Kidney tubule cell (primary cell): ENCODE measurements at regions not wholly inside any gene's neighbourhood (a gene's known extent, or its start where the extent isn't known, plus 50 kb on each side); places are given as distances from the start of the nearest gene placed in this dataset.
"Not testable (repeated sequence)": the region's sequence is repeated elsewhere in the genome, so short reads cannot be mapped to it uniquely, and the experiment has no call there.

Experiments
- DNase-seq: peaks from one replicate; pipeline ENCODE4 v3.0.0-alpha.2; 2018; ENCODE audit warnings: low spot score

DNA sequence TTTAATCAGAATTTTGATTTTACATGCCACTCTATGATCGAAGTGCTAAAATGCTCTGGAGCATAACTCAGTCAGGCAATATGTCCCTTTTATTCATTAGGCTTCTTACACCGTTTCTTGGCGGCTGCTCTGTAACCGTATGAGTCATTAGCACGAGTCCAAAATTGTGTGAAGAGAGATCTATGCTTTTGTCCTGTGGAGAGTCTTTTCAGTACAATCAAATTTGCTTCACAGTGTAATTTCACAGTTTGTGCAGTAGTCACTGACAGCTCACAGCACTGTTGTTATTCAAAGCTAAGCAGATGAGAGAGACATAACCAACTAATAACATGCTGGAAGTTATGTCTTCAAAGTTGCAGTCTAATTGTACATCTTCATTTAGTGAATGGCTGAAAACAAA is 167.8 kb downstream of the PCDH10 start:
- no peak for DNase-seq

DNA sequence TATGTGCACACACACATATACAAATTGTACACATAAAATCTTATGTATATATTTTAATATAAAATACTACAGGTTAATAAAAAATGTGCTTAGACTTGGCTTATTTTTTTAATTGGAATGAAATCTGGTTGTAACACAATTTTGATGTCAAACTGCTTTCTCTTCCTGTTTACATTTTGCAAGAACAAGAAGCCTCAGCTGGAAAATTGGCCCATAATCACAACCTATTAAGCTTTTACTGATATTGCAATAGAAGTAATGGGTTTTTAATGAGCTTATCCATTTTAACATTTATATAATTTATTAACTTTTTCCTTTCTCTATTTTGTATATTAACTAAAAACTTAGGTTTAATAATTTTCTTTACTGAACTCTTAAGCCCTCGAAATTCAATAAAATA is 165.9 kb downstream of the PCDH10 start:
- DNase-seq, result no peak

DNA sequence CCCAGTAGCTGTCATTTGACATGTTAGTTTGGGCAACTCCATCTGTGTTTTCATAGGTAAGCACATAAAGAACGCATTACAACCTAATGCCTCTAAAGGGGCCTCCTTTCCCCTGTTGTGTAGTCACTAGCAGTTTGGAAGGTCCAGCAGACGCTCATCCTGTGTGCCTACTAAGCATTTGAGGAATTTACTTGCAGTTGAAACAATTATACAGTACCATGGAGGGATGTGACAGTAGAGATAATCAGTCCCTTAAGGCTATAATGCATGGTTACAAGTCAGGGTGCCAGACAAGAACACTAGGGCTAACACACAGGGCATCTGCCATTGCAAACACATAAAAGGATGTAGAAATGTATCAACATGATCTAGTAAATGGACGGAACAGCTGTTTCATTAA is 138.3 kb downstream of the PCDH10 start:
- no peak for DNase-seq

DNA sequence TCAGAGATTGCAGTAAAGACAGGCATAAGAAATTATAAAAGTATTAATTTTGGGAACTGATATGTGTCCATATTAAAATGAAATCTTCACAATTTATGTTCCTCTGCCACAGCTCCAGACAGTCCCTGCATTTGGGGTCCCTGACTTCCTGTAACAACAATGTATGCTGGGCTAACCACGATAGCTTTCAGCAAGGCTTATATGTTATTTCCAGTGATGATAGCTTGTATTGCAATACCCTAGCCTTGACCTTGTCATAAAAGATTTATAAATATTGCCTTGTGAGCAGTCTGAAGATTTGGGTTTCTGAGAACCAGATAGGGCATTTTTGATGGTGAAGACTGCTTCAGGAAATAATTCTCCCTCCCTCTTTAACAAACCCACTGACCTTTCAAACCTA is 129.5 kb downstream of the PCDH10 start:
- no peak for DNase-seq

DNA sequence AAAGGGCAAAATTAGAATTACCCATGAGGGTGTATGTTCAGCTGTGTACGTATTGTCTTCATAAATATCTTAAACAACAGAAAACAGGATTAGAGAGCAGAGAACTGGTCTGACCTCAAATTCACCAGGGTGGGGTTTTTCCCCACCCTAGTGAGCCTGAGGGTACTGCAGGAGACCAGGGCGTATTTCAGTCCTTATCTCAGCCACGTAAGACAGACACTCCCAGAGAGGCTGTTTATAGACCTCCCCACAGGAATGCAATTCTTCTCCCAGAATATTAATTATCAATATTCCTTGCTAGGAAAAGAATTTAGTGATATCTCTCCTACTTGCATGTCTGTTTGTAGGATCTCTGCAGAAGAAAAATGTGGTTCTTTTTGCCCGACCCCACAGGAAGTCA is 128.8 kb downstream of the PCDH10 start:
- DNase-seq, result not testable (repeated sequence)

DNA sequence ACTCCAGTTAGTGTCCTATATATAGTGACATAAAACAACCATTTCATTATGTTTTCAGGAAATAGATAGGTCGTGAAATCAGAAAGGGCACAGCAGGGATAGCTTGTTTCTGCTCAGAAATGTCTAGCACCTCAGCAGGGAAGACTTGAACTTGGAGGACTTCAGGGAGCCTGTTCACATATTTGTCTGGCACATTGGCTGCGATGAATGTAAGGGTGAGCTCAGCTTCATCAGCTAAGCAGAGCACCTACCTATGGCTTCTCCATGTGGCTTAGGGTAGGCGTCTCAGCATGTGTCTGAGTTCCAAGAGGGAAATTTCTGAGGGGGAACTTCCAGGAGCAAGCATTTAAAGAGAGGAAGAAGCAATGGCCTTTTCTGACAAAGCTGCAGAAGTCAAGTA is 126.2 kb downstream of the PCDH10 start:
- DNase-seq, result no peak

DNA sequence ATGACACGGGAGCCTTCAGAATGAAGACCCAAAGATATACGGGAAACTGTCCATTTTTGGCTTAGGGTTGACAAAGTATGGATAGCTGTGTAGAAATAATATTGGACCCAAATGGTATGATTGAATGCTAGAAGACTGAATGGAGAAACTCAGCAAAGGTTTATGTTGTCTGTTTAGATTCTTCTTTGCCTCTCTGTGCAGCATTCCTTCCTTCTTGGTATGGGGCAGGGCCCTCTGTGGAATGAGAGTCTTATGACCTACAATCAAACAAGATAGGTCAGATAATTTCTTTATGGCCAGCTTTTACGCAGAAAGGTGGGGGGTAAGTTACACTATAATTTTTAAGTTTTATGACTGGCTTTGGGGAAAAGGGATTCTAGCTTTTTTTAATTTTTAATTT is 124.3 kb downstream of the PCDH10 start:
- DNase-seq, result no peak

DNA sequence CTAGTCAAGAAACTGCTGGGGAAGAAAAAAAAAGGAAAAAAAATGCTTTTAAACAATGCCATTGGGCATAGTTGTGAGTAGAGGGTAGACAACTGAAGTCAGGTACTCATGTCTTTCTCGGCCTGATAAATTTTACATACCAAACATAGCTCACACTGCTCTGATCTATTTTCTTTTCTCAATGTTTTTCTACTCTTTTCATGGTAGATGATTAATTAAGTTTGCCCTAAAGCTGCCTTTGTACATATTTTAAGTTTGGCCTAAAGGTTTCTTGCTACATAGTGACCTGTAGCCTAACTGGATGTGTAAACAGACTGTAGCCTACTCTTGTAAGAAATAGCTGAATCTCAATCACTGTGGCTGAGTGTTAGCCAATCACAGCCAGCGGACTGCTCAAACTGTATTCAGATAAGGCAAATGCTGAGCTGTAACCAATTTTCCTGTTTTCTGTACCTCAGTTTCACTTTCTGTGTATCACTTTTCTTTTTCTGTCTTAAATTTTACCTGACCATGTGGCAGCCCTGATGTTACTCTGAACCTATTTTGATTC is 121.0 kb downstream of the PCDH10 start:
- no peak for DNase-seq

DNA sequence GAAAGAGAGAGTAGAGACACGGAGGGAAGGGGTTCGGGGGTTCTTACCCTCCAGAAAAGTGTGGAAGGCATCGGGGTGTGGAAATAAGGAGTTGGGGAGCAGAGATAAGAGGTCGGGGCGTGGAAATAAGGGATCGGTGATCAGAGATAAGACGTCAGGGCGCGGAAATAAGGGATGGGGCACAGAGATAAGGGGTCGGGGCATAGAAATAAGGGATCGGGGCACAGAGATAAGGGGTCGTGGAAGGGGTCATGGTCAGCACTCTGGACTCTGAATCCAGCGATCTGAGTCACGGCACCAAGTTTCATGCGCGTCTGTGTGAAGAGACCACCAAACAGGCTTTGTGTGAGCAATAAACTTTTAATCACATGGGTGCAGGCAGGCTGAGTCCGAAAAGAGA is 119.1 kb downstream of the PCDH10 start:
- no peak for DNase-seq

DNA sequence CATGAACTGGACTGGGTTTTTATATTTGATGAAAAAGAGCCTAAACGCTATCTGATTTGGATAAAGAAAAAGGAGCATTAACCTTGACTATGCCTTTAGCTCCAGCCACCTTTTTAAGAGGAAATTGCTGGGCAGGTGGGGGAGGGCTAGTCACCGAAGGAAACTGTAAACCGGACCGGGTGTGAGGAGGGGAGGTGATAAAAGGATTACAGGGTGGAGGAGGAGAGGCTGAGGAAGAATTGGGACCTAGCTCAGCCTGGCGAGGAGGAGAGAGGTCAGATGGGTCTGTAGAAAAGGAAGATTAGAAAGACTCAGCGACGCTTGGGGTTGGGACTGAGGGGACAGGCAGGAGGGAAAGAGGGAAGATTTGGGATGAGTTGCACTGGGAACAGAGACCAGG is 118.4 kb downstream of the PCDH10 start:
- not testable (repeated sequence) for DNase-seq

DNA sequence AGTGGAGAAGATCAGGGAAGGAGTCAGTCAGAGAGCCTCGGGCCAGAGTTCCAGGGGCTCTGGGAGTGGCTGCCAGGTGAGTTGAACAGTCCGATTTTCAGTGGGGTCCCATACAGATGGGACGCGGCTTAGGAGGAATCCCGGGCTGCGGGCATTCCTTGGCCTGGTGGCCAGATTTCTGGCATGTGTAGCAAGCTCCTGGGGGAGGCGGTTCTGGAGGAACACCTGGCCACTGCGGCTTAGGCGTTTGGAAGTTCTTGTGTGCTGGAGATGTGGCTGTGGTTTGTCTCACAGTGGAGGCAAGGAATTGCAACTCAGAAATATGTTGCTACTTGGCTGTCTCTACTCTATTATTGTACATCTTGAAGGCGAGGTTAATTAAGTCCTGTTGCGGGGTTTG is 117.9 kb downstream of the PCDH10 start:
- not testable (repeated sequence) for DNase-seq

DNA sequence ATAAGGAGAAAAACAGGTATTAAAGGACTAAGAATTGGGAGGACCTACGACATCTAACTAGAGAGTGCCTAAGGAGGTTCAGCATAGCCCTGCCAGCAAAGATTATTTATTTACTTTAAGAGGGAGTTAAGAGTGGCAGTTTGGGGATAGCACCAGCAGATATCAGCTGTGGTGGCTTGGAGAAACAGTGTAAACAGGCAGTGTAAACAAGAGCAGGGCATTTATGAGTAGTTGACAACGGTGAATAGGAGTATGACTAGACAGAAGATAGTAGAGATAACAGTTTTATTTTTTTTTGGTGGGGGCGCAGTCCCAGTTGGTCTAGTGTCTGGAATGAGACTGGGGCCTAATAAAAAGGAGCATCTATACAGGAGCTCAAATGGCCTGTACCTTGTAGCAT is 115.2 kb downstream of the PCDH10 start:
- DNase-seq, result not testable (repeated sequence)

DNA sequence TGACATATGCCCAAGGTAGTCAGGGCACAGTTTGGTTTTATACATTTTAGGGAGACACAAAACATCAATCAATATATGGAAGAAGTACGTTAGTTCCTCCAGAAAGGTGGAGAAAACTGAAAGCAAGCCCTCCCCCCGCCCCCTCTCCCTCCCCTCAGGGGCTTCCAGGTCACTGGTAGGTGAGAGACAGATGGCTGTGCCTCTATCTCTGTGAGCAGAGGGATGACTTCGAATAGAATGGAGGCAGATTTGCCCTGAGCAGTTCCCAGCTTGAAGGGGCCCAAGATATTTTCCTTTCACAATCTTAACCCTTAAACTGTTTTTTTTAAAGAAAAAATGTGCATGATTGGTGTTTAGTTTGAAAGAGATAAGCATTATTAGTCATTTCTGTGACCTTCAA is 114.0 kb downstream of the PCDH10 start:
- no peak for DNase-seq

DNA sequence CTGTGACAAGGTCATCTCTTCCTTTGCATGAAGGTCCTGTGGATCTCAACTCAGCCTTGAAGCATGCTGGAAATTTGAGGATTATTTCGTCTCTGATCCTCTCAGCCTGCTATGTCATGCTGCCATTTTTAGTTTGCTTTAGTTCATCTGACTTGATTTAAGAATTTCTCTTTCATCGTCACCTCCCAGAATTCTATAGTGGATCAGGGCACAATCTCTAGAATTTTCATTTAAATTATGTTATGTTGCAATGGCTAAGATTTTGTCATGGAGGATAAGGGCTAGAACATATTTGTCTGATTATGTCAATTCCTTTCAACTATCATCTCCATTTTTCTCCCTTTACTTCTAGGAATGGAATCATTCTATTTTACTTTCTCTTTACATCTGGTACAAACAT is 98.8 kb downstream of the PCDH10 start:
- no peak for DNase-seq

DNA sequence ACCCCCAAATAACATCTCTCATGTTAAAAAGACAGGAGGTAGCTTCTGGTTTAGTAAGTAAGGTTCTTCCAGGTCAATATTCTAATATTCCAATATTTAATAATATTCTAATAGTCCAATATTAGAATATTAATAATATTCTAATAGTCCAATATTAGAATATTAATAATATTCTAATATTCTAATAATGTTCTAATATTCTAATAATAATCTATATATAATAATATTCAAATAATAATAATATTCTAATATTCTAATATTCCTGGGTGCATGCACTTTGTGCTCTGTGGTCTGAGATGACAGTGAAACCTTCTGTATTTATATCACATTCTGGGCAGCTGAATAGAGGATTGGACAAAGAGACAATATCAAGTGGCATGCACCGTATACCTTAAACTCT is 96.1 kb downstream of the PCDH10 start:
- no peak for DNase-seq
